ENCODE measurements at regions not wholly inside any gene's neighbourhood (a gene's known extent, or its start where the extent isn't known, plus 50 kb on each side); places are given as distances from the start of the nearest gene placed in this dataset.

DNA sequence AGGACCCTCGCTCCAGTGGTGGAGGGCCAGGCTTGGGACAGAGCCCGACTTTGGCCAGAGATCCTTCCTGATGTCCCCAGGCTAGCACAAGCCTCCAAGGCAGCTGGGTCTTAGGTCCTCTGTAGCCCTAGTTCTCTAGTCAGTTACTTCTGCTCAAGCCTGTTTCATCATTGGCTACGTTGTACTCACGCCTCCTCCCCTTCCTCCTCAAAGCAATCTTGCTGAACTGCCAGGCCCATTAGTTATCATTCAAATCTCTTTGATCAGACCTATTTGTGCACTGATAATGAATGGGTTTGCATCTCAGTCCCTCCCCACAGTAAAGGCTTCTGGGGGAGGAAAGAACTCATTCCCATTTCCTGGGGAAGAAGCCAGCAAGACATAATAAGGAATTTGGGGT, 256.8 kb downstream of the NFATC2 start:
- Histone ChIP-seq H3K4me3 (no peak overlapping the region), H3K9me3 (replicated peaks in 1 of 3) (no peaks in the 10 kb centered on the region), H3K36me3 (replicated peaks in 1 of 2) (no peaks in the 10 kb centered on the region), H3K27ac (no peak overlapping the region), H3K27me3 (no peaks in the 10 kb centered on the region), H3K4me1 (replicated peaks in 1 of 2) (no peaks in the 10 kb centered on the region)
- TF ChIP-seq, protein P1, sequence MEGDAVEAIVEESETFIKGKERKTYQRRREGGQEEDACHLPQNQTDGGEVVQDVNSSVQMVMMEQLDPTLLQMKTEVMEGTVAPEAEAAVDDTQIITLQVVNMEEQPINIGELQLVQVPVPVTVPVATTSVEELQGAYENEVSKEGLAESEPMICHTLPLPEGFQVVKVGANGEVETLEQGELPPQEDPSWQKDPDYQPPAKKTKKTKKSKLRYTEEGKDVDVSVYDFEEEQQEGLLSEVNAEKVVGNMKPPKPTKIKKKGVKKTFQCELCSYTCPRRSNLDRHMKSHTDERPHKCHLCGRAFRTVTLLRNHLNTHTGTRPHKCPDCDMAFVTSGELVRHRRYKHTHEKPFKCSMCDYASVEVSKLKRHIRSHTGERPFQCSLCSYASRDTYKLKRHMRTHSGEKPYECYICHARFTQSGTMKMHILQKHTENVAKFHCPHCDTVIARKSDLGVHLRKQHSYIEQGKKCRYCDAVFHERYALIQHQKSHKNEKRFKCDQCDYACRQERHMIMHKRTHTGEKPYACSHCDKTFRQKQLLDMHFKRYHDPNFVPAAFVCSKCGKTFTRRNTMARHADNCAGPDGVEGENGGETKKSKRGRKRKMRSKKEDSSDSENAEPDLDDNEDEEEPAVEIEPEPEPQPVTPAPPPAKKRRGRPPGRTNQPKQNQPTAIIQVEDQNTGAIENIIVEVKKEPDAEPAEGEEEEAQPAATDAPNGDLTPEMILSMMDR (IDR thresholded peaks at IDR 0.05): no peak
- TF ChIP-seq POLR2A (IDR thresholded peaks at IDR 0.05): no peak
- DNase-seq: no peak
- intact Hi-C loops (cut with DNase I): no loop called here
- WGBS, 4 donors: 74 to 78% (median 77%) methylated on average over 3 to 4 of the region's 4 CpGs

DNA sequence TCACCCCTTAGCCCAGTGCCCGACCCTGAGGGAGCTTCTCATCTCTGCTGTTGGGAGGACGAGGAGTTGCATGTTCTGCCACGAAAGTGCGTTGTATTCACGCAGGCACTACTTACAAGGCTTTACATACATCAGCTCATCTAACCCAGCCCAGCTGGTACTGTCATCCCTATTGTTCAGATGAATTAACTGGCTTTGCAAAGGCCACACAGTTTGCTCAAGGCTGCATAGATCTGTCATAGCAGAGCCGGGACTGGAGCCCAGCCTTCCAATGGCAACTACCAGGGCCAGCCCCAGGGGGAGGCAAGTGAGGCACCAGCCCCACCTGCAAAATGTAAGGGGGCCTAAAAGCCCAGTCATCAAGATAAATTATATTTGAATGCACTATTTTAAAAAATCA, 257.6 kb downstream of the NFATC2 start:
- no peaks in the 10 kb centered on the region for H3K36me3 ChIP-seq (replicated peaks in 1 of 2)
- intact Hi-C loops (cut with DNase I): no loop called here
- no peak for DNase-seq
- H3K4me3 ChIP-seq: no peak overlapping the region
- H3K27ac ChIP-seq: no peak overlapping the region
- H3K9me3 ChIP-seq (replicated peaks in 1 of 3): no peaks in the 10 kb centered on the region
- 43 to 51% (median 47%) methylated on average over 2 to 6 of the region's 6 CpGs for WGBS, 4 donors
- H3K4me1 ChIP-seq (replicated peaks in 1 of 2): no peaks in the 10 kb centered on the region
- H3K27me3 ChIP-seq: no peaks in the 10 kb centered on the region
- no peak for TF ChIP-seq POLR2A (IDR thresholded peaks at IDR 0.05)
- TF ChIP-seq, protein P1 (IDR thresholded peaks at IDR 0.05): no peak

DNA sequence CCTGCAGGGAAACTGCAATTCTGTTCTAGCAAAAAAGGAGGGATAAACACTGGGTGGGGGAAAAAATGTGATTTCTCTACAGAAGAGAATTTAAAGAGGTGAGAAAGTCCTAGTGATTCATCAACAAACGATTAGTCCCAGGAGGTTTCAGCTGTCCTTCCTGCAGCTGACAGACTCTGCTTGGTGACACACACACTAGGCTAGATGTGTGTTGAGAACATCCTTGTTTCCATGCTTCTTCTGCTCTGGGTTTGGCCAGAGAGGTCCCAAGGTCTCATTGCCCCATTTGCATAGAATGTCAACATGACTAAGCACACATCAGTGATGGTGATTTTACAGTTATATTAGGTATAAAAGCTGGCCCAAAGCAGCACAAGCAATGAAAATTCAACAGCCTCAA, 258.3 kb downstream of the NFATC2 start:
- Histone ChIP-seq H3K4me1 (replicated peaks in 1 of 2) (no peaks in the 10 kb centered on the region), H3K36me3 (replicated peaks in 1 of 2) (no peaks in the 10 kb centered on the region), H3K27ac (no peak overlapping the region), H3K9me3 (replicated peaks in 1 of 3) (no peaks in the 10 kb centered on the region), H3K4me3 (no peak overlapping the region), H3K27me3 (no peaks in the 10 kb centered on the region)
- intact Hi-C loops (cut with DNase I): no loop called here
- no peak for TF ChIP-seq POLR2A (IDR thresholded peaks at IDR 0.05)
- TF ChIP-seq, protein P1 (IDR thresholded peaks at IDR 0.05): no peak
- WGBS, 4 donors: 14 to 43% (median 26%) methylated on average over 1 of the region's 1 CpG
- DNase-seq: no peak

DNA sequence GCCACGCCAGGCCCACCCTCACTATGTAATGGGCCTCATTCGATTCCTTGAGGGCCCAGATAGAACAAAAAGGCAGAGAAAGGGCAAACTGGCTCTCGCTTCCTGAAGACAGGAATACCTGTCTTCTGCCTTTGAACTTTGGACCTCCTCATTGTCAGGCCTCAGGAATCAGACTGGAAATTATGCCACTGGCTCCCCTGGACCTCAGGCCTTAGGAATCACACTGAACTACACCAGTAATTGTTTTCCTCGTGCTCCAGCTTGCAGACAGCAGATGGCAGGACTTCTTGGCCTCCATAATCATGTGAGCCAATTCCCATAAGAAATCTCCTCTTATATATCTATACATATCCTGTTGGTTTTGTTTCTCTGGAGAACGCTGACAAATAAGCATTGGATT, 258.6 kb upstream of the KCNG1 start:
- Histone ChIP-seq H3K27me3 (no peaks in the 10 kb centered on the region), H3K27ac (no peak overlapping the region), H3K36me3 (replicated peaks in 1 of 2) (no peaks in the 10 kb centered on the region), H3K4me3 (no peak overlapping the region), H3K4me1 (replicated peaks in 1 of 2) (no peaks in the 10 kb centered on the region), H3K9me3 (replicated peaks in 1 of 3) (no peaks in the 10 kb centered on the region)
- DNase-seq: no peak
- intact Hi-C loops (cut with DNase I): no loop called here
- TF ChIP-seq, protein P1 (IDR thresholded peaks at IDR 0.05): no peak
- TF ChIP-seq POLR2A (IDR thresholded peaks at IDR 0.05): no peak
- WGBS, 4 donors: 77 to 90% (median 82%) methylated on average over 5 of the region's 5 CpGs

All from adrenal gland (tissue), 9 donors.